ENCODE measurements at regions not wholly inside any gene's neighbourhood (a gene's known extent, or its start where the extent isn't known, plus 50 kb on each side); places are given as distances from the start of the nearest gene placed in this dataset.
"Not testable (repeated sequence)": the region's sequence is repeated elsewhere in the genome, so short reads cannot be mapped to it uniquely, and the experiment has no call there.

DNA sequence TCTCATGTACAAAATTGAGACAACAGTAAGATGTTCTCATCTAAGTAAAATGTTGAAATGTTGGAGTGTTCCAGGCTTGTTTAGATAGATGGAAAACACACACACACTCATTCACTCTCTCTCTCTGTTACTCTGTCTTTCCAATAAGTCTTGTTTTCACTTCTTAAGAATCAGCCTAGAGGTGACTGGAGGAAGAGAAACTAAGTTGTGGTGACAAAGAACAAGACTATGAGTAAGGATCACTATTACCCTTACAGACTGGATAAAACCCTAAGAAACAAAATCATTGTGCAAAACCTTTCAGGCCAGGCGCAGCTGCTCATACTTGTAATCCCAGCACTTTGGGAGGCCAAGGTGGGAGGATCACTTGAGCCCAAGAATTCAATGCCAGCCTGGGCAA, 107.5 kb downstream of the FAM72B start:
- H3K9me3 ChIP-seq (ENCODE audit: low read length); H2AFZ ChIP-seq (ENCODE audit: low read length); FAIRE-seq; H3K79me2 ChIP-seq (ENCODE audit: insufficient read depth, low read length); H3K4me1 ChIP-seq (ENCODE audit: insufficient read depth, low read length); DNase-seq (ENCODE audit: low spot score); ATAC-seq; H3K4me2 ChIP-seq (ENCODE audit: low read depth, low read length); H3K4me3 ChIP-seq (replicated peaks in 1 of 3; ENCODE audit: insufficient read depth in 1 of 3, low read depth in 2 of 3, low read length in 3 of 3); H3K36me3 ChIP-seq (replicated peaks in 1 of 2; ENCODE audit: control insufficient read depth in 1 of 2, insufficient read depth in 2 of 2, low read length in 2 of 2); CTCF ChIA-PET (ENCODE audit: low intra/inter-chr PET ratio, low total read pairs); BruUV-seq (replicated peaks); in situ Hi-C loops (cut with HindIII; ENCODE audit: extremely low pct_ligation_motif_present, low pct_unique_long_range_greater_than_20kb); POLR2A ChIA-PET; intact Hi-C loops (cut with micrococcal nuclease; ENCODE audit: unreplicated experiment); H3K27ac ChIP-seq (ENCODE audit: extremely low read length, insufficient read depth, low read length); H4K20me1 ChIP-seq (ENCODE audit: insufficient read depth, low read length); H3K27me3 ChIP-seq (ENCODE audit: control insufficient read depth in 1 of 2, insufficient read depth in 2 of 2, low read length in 2 of 2); H3K9ac ChIP-seq (ENCODE audit: insufficient read depth, low read depth, low read length): not testable (repeated sequence)
- no CpG with 5 or more reads among the region's 1 CpG for WGBS (ENCODE audit: low lambda C conversion rate)

DNA sequence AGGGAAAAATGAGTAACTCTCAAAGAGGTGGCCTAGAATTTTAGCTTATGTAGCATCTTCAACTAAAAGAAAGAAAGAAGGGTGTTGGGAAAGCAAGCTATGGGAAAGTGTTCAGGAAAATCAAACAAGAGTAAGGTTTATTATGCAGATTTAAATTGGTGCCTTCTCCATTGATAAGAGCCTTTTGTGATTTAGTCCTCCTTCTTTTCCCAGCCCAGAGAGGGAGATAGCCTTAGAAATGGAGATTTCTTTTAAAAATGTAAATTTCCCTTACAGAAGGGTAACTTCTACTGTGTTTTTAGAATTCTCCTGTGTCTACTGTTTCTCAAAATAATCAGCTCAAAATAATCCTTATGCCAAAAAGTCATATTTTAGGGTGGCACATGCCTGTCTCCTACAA, 104.5 kb downstream of the FAM72B start:
- in situ Hi-C loops (cut with HindIII; ENCODE audit: extremely low pct_ligation_motif_present, low pct_unique_long_range_greater_than_20kb); DNase-seq (ENCODE audit: low spot score); H3K36me3 ChIP-seq (replicated peaks in 1 of 2; ENCODE audit: control insufficient read depth in 1 of 2, insufficient read depth in 2 of 2, low read length in 2 of 2); H4K20me1 ChIP-seq (ENCODE audit: insufficient read depth, low read length); H3K27me3 ChIP-seq (ENCODE audit: control insufficient read depth in 1 of 2, insufficient read depth in 2 of 2, low read length in 2 of 2); H2AFZ ChIP-seq (ENCODE audit: low read length); H3K9me3 ChIP-seq (ENCODE audit: low read length); H3K4me2 ChIP-seq (ENCODE audit: low read depth, low read length); H3K79me2 ChIP-seq (ENCODE audit: insufficient read depth, low read length); FAIRE-seq; POLR2A ChIA-PET; H3K9ac ChIP-seq (ENCODE audit: insufficient read depth, low read depth, low read length); H3K27ac ChIP-seq (ENCODE audit: extremely low read length, insufficient read depth, low read length); CTCF ChIA-PET (ENCODE audit: low intra/inter-chr PET ratio, low total read pairs); BruUV-seq (replicated peaks); ATAC-seq; H3K4me3 ChIP-seq (replicated peaks in 1 of 3; ENCODE audit: insufficient read depth in 1 of 3, low read depth in 2 of 3, low read length in 3 of 3); H3K4me1 ChIP-seq (ENCODE audit: insufficient read depth, low read length); intact Hi-C loops (cut with micrococcal nuclease; ENCODE audit: unreplicated experiment): not testable (repeated sequence)

DNA sequence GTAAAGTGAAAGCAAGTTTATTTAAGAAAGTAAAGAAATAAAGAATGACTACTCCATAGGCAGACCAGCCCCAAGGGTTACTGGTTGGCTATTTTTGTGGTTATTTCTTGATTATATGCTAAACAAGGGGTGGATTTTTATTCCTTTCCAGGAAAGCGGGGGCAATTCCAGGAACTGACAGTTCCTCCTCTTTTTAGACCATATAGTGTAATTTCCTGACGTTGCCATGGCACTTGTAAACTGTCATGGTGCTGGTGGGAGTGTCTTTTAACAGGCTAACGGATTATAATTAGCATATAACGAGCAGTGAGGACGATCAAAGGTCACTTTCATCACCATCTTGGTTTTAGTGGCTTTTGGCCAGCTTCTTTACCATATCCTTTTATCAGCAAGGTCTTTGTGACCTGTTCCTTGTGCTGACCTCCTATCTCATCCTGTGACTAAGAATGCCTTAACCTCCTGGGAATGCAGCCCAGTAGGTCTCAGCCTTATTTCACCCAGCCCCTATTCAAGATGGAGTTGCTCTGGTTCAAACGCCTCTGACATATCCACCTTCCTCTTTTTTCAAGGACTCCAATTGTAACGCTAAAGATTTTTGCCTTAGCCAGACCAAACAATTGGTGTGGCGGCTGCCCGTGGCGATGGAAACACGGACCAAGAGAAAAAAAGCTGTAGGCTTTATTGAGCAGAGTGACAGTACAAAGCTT, 103.8 kb downstream of the FAM72B start:
- H3K79me2 ChIP-seq (ENCODE audit: insufficient read depth, low read length); FAIRE-seq; POLR2A ChIA-PET; H3K4me3 ChIP-seq (replicated peaks in 1 of 3; ENCODE audit: insufficient read depth in 1 of 3, low read depth in 2 of 3, low read length in 3 of 3); H2AFZ ChIP-seq (ENCODE audit: low read length); H3K4me2 ChIP-seq (ENCODE audit: low read depth, low read length); H3K9ac ChIP-seq (ENCODE audit: insufficient read depth, low read depth, low read length); BruUV-seq (replicated peaks); in situ Hi-C loops (cut with HindIII; ENCODE audit: extremely low pct_ligation_motif_present, low pct_unique_long_range_greater_than_20kb); H3K36me3 ChIP-seq (replicated peaks in 1 of 2; ENCODE audit: control insufficient read depth in 1 of 2, insufficient read depth in 2 of 2, low read length in 2 of 2); H4K20me1 ChIP-seq (ENCODE audit: insufficient read depth, low read length); H3K27me3 ChIP-seq (ENCODE audit: control insufficient read depth in 1 of 2, insufficient read depth in 2 of 2, low read length in 2 of 2); H3K9me3 ChIP-seq (ENCODE audit: low read length); ATAC-seq; intact Hi-C loops (cut with micrococcal nuclease; ENCODE audit: unreplicated experiment); H3K4me1 ChIP-seq (ENCODE audit: insufficient read depth, low read length); H3K27ac ChIP-seq (ENCODE audit: extremely low read length, insufficient read depth, low read length); CTCF ChIA-PET (ENCODE audit: low intra/inter-chr PET ratio, low total read pairs); DNase-seq (ENCODE audit: low spot score): not testable (repeated sequence)
- 6% methylated on average over 11 of the region's 11 CpGs for WGBS (ENCODE audit: low lambda C conversion rate)

DNA sequence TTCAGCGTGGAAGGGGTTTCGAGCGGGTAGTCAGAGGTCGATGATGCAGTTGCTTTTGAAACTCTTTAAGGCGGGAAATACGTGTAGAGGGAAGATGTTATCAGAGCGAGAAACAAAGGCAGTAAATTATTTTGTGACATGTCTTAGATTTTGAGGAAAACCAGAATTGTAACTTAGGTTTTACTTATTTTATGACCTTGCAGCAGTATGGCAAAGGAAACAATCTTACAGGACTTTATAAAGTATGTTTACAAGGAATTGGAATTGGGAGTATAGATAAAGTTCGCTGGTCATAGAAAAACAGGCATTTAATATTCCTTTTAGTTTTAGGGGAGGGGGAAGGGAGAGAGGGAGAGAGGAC, 103.3 kb downstream of the FAM72B start:
- CTCF ChIA-PET (ENCODE audit: low intra/inter-chr PET ratio, low total read pairs); POLR2A ChIA-PET; H3K79me2 ChIP-seq (ENCODE audit: insufficient read depth, low read length); intact Hi-C loops (cut with micrococcal nuclease; ENCODE audit: unreplicated experiment); H3K4me3 ChIP-seq (replicated peaks in 1 of 3; ENCODE audit: insufficient read depth in 1 of 3, low read depth in 2 of 3, low read length in 3 of 3); ATAC-seq; BruUV-seq (replicated peaks); FAIRE-seq; H3K36me3 ChIP-seq (replicated peaks in 1 of 2; ENCODE audit: control insufficient read depth in 1 of 2, insufficient read depth in 2 of 2, low read length in 2 of 2); H3K4me1 ChIP-seq (ENCODE audit: insufficient read depth, low read length); H3K9ac ChIP-seq (ENCODE audit: insufficient read depth, low read depth, low read length); H3K9me3 ChIP-seq (ENCODE audit: low read length); H2AFZ ChIP-seq (ENCODE audit: low read length); H3K4me2 ChIP-seq (ENCODE audit: low read depth, low read length); in situ Hi-C loops (cut with HindIII; ENCODE audit: extremely low pct_ligation_motif_present, low pct_unique_long_range_greater_than_20kb); DNase-seq (ENCODE audit: low spot score); H3K27me3 ChIP-seq (ENCODE audit: control insufficient read depth in 1 of 2, insufficient read depth in 2 of 2, low read length in 2 of 2); H4K20me1 ChIP-seq (ENCODE audit: insufficient read depth, low read length); H3K27ac ChIP-seq (ENCODE audit: extremely low read length, insufficient read depth, low read length): not testable (repeated sequence)
- 14% methylated on average over 6 of the region's 8 CpGs for WGBS (ENCODE audit: low lambda C conversion rate)

Data from HepG2 (cell line).